H1 (cell line): ENCODE measurements at regions not wholly inside any gene's neighbourhood (a gene's known extent, or its start where the extent isn't known, plus 50 kb on each side); places are given as distances from the start of the nearest gene placed in this dataset.

Source experiments
- ASH2L ChIP-seq: fragments of 200-600, 300-600 bp; sonication (generic); IDR thresholded peaks from one replicate; pipeline ENCODE4 v1.7.1; 2017; ENCODE audit warnings: low read length
- BCL11A ChIP-seq, 2 experiments: IDR thresholded peaks; one replicate each; pipeline ENCODE4 v1.6.1; 2011; ENCODE audit warnings: low read depth in 2 of 2, low read length in 2 of 2, mild to moderate bottlenecking in 2 of 2
- CHD7 ChIP-seq: fragments of 300-600 bp; sonication (generic); IDR thresholded peaks from 2 replicates; pipeline ENCODE4 v1.7.1; 2012; ENCODE audit warnings: low read length, moderate library complexity, mild to moderate bottlenecking, inconsistent platforms; ENCODE audit not compliant: insufficient replicate concordance
- CTCF ChIP-seq, 3 experiments: IDR thresholded peaks; 1 replicate in 2 of 3; 2 replicates in 1 of 3; pipeline versions ENCODE4 v1.5.1 to v1.6.1; 2011; ENCODE audit warnings: low read length in 3 of 3, mild to moderate bottlenecking in 3 of 3, inconsistent platforms in 2 of 3, low read depth in 1 of 3, moderate library complexity in 1 of 3; ENCODE audit not compliant: insufficient read depth in 1 of 3; ENCODE audit errors: control extremely low read depth in 1 of 3
- FOSL1 ChIP-seq: IDR thresholded peaks from 2 replicates; pipeline ENCODE4 v1.6.1; 2011; ENCODE audit warnings: mild to moderate bottlenecking, low read depth, low read length, moderate library complexity; ENCODE audit not compliant: insufficient read depth
- HDAC2 ChIP-seq, 2 experiments: fragments of 300-600 bp in 1 of 2; sonication (generic) in 1 of 2; IDR thresholded peaks; 2 replicates each; pipeline ENCODE4 v1.6.1; 2011 to 2012; ENCODE audit warnings: low read depth in 2 of 2, low read length in 2 of 2, mild to moderate bottlenecking in 2 of 2, moderate library complexity in 2 of 2, borderline replicate concordance in 1 of 2, inconsistent platforms in 1 of 2
- SIRT6 ChIP-seq: IDR thresholded peaks from one replicate; pipeline ENCODE4 v1.7.1; 2012; ENCODE audit warnings: low read length, inconsistent platforms
- USF2 ChIP-seq: IDR thresholded peaks from 2 replicates; pipeline ENCODE4 v1.6.1; 2011; ENCODE audit warnings: low read length, improper control_type of control experiment

- TF ChIP-seq CHD7 = no peak
- TF ChIP-seq HDAC2 (IDR thresholded peaks at IDR 0.05; ENCODE audit: borderline replicate concordance in 1 of 2, low read depth in 2 of 2, low read length in 2 of 2) = no peak
- no peak for TF ChIP-seq FOSL1
- TF ChIP-seq SIRT6 = no peak
- no peak for TF ChIP-seq ASH2L
- TF ChIP-seq BCL11A (IDR thresholded peaks at IDR 0.05; ENCODE audit: low read depth in 2 of 2, low read length in 2 of 2) = no peak
- TF ChIP-seq USF2 = no peak
- TF ChIP-seq CTCF (IDR thresholded peaks at IDR 0.05; ENCODE audit: control extremely low read depth in 1 of 3, insufficient read depth in 1 of 3, low read depth in 1 of 3, low read length in 3 of 3) = no peak
These were observed 52.5 kb upstream of the BMPER start (continued) for GRCh38 chr7:33852838-33853237.
